Loucy (cell line): ENCODE measurements at regions not wholly inside any gene's neighbourhood (a gene's known extent, or its start where the extent isn't known, plus 50 kb on each side); places are given as distances from the start of the nearest gene placed in this dataset.

Source experiments
- H2AFZ ChIP-seq: fragments of 200-600 bp; sonication (generic); 2 replicates; pipeline ENCODE4 v1.6.0; 2016; ENCODE audit warnings: antibody characterized with exemption, mild to moderate bottlenecking, low read length, moderate library complexity
- H3F3A ChIP-seq: fragments of 200-600 bp; 2 replicates; pipeline ENCODE4 v1.6.0; 2016; ENCODE audit warnings: antibody characterized with exemption, low read depth, mild to moderate bottlenecking
- H3K27me3 ChIP-seq: fragments of 200-600 bp; sonication (generic); 2 replicates; pipeline ENCODE4 v1.6.1; 2014; ENCODE audit warnings: low read length, mild to moderate bottlenecking; ENCODE audit not compliant: insufficient read depth, poor library complexity, severe bottlenecking
- H3K36me3 ChIP-seq: fragments of 200-600 bp; sonication (generic); 2 replicates; pipeline ENCODE4 v1.6.1; 2016; ENCODE audit warnings: low read length; ENCODE audit not compliant: insufficient read depth
- H3K4me1 ChIP-seq: fragments of 200-600 bp; sonication (generic); 2 replicates; pipeline ENCODE4 v1.5.1; 2014; ENCODE audit warnings: low read length, mild to moderate bottlenecking; ENCODE audit not compliant: insufficient read depth, poor library complexity, severe bottlenecking
- H3K4me2 ChIP-seq: fragments of 200-600 bp; sonication (generic); 2 replicates; pipeline ENCODE4 v1.6.0; 2014; ENCODE audit warnings: antibody characterized with exemption, low read length, low read depth, mild to moderate bottlenecking; ENCODE audit not compliant: poor library complexity, severe bottlenecking
- H3K4me3 ChIP-seq: fragments of 200-600 bp; sonication (generic); 2 replicates; pipeline ENCODE4 v1.5.1; 2014; ENCODE audit warnings: low read length, mild to moderate bottlenecking, mixed read lengths; ENCODE audit not compliant: poor library complexity, severe bottlenecking
- H3K79me2 ChIP-seq: fragments of 200-600 bp; sonication (generic); 2 replicates; pipeline ENCODE4 v1.6.1; 2014; ENCODE audit warnings: low read length; ENCODE audit not compliant: insufficient read depth
- H3K9ac ChIP-seq: fragments of 200-600 bp; sonication (generic); 2 replicates; pipeline ENCODE4 v1.6.0; 2014; ENCODE audit warnings: mild to moderate bottlenecking, low read depth, low read length, moderate library complexity; ENCODE audit not compliant: poor library complexity, severe bottlenecking
- H3K9me2 ChIP-seq: fragments of 200-600 bp; sonication (generic); replicated peaks from 2 replicates; pipeline ENCODE4 v1.6.1; 2016; ENCODE audit warnings: low read depth, low read length, mixed read lengths
- H3K9me3 ChIP-seq: fragments of 200-600 bp; sonication (generic); 2 replicates; pipeline ENCODE4 v1.6.1; 2014; ENCODE audit warnings: mild to moderate bottlenecking, antibody characterized with exemption, low read length, low read depth; ENCODE audit not compliant: insufficient read depth
- H4K20me1 ChIP-seq: fragments of 200-600 bp; sonication (generic); 2 replicates; pipeline ENCODE4 v1.6.0; 2014; ENCODE audit warnings: antibody characterized with exemption, low read length, mild to moderate bottlenecking; ENCODE audit not compliant: insufficient read depth, poor library complexity, severe bottlenecking
- EZH2phosphoT487 ChIP-seq: fragments of 200-600 bp; IDR thresholded peaks from 2 replicates; pipeline ENCODE4 v1.6.1; 2018; ENCODE audit warnings: antibody characterized with exemption, mild to moderate bottlenecking, moderate library complexity, borderline replicate concordance
- TF ChIP-seq, protein P1 (sequence below): fragments of 200-600 bp; sonication (generic); conservative IDR thresholded peaks from 2 replicates; pipeline ENCODE4 v1.5.1; 2014; ENCODE audit warnings: mild to moderate bottlenecking, antibody characterized with exemption, low read length

GRCh38 chr14:83798421-83798820 is 1731.5 kb upstream of the FLRT2 start:
- H3K4me2 ChIP-seq: no peak overlapping the region
- H3K79me2 ChIP-seq: no peaks in the 10 kb centered on the region
- H3K4me3 ChIP-seq: no peak overlapping the region
- H4K20me1 ChIP-seq: no peaks in the 10 kb centered on the region
- no peaks in the 10 kb centered on the region for H3K9me3 ChIP-seq
- TF ChIP-seq, protein P1, sequence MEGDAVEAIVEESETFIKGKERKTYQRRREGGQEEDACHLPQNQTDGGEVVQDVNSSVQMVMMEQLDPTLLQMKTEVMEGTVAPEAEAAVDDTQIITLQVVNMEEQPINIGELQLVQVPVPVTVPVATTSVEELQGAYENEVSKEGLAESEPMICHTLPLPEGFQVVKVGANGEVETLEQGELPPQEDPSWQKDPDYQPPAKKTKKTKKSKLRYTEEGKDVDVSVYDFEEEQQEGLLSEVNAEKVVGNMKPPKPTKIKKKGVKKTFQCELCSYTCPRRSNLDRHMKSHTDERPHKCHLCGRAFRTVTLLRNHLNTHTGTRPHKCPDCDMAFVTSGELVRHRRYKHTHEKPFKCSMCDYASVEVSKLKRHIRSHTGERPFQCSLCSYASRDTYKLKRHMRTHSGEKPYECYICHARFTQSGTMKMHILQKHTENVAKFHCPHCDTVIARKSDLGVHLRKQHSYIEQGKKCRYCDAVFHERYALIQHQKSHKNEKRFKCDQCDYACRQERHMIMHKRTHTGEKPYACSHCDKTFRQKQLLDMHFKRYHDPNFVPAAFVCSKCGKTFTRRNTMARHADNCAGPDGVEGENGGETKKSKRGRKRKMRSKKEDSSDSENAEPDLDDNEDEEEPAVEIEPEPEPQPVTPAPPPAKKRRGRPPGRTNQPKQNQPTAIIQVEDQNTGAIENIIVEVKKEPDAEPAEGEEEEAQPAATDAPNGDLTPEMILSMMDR: no peak
- no peak for TF ChIP-seq EZH2phosphoT487
- H2AFZ ChIP-seq: no peak overlapping the region
- H3F3A ChIP-seq: no peaks in the 10 kb centered on the region
- no peaks in the 10 kb centered on the region for H3K9me2 ChIP-seq
- no peaks in the 10 kb centered on the region for H3K27me3 ChIP-seq
- no peaks in the 10 kb centered on the region for H3K4me1 ChIP-seq
- H3K36me3 ChIP-seq: no peaks in the 10 kb centered on the region
- H3K9ac ChIP-seq: no peak overlapping the region

DNA sequence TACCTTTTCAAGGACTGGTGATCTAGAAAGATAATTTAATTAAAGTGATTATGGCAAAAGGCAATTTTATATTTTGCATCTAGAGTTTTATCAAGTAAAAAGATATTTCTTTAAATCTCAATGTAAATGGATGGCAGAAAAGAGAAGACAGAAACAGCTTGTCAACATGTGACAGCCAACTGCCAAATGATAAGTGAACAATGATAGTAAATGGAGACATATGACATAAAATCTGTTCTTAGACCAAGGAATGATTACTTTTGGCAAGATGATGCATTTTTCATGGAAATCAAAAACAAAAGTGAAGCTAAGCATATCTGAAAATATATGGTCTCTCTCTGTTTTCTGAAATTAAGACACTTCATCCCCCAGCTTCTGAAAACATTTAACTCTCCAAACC is 1730.7 kb upstream of the FLRT2 start:
- Histone ChIP-seq H3K79me2 (no peaks in the 10 kb centered on the region), H3F3A (no peaks in the 10 kb centered on the region), H3K4me3 (no peak overlapping the region), H3K36me3 (no peaks in the 10 kb centered on the region), H3K9me3 (no peaks in the 10 kb centered on the region), H3K4me1 (no peaks in the 10 kb centered on the region), H3K9ac (no peak overlapping the region), H3K27me3 (no peaks in the 10 kb centered on the region), H2AFZ (no peak overlapping the region), H4K20me1 (no peaks in the 10 kb centered on the region), H3K4me2 (no peak overlapping the region), H3K9me2 (no peaks in the 10 kb centered on the region)
- no peak for TF ChIP-seq EZH2phosphoT487
- TF ChIP-seq, protein P1: no peak

GRCh38 chr14:83814896-83815295 is 1715.0 kb upstream of the FLRT2 start:
- H3K27me3 ChIP-seq: no peaks in the 10 kb centered on the region
- H3K4me1 ChIP-seq: no peaks in the 10 kb centered on the region
- H4K20me1 ChIP-seq: no peaks in the 10 kb centered on the region
- no peak overlapping the region for H2AFZ ChIP-seq
- no peaks in the 10 kb centered on the region for H3F3A ChIP-seq
- no peak overlapping the region for H3K4me3 ChIP-seq
- no peak overlapping the region for H3K9ac ChIP-seq
- H3K9me2 ChIP-seq: no peaks in the 10 kb centered on the region
- no peaks in the 10 kb centered on the region for H3K36me3 ChIP-seq
- TF ChIP-seq EZH2phosphoT487: no peak
- H3K4me2 ChIP-seq: no peak overlapping the region
- no peaks in the 10 kb centered on the region for H3K79me2 ChIP-seq
- no peaks in the 10 kb centered on the region for H3K9me3 ChIP-seq

GRCh38 chr14:83816761-83817160 is 1713.2 kb upstream of the FLRT2 start:
- Histone ChIP-seq H2AFZ (no peak overlapping the region), H3F3A (no peaks in the 10 kb centered on the region), H3K4me1 (no peaks in the 10 kb centered on the region), H3K4me2 (no peak overlapping the region), H3K4me3 (no peak overlapping the region), H3K36me3 (no peaks in the 10 kb centered on the region), H3K27me3 (no peaks in the 10 kb centered on the region), H3K79me2 (no peaks in the 10 kb centered on the region), H4K20me1 (no peaks in the 10 kb centered on the region), H3K9me2 (no peaks in the 10 kb centered on the region), H3K9ac (no peak overlapping the region), H3K9me3 (no peaks in the 10 kb centered on the region)
- TF ChIP-seq EZH2phosphoT487: no peak
- TF ChIP-seq, protein P1: no peak
